ENCODE measurements at regions not wholly inside any gene's neighbourhood (a gene's known extent, or its start where the extent isn't known, plus 50 kb on each side); places are given as distances from the start of the nearest gene placed in this dataset.
"Not testable (repeated sequence)": the region's sequence is repeated elsewhere in the genome, so short reads cannot be mapped to it uniquely, and the experiment has no call there.

- TF ChIP-seq, protein P1, sequence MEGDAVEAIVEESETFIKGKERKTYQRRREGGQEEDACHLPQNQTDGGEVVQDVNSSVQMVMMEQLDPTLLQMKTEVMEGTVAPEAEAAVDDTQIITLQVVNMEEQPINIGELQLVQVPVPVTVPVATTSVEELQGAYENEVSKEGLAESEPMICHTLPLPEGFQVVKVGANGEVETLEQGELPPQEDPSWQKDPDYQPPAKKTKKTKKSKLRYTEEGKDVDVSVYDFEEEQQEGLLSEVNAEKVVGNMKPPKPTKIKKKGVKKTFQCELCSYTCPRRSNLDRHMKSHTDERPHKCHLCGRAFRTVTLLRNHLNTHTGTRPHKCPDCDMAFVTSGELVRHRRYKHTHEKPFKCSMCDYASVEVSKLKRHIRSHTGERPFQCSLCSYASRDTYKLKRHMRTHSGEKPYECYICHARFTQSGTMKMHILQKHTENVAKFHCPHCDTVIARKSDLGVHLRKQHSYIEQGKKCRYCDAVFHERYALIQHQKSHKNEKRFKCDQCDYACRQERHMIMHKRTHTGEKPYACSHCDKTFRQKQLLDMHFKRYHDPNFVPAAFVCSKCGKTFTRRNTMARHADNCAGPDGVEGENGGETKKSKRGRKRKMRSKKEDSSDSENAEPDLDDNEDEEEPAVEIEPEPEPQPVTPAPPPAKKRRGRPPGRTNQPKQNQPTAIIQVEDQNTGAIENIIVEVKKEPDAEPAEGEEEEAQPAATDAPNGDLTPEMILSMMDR (conservative IDR thresholded peaks at IDR 0.05; ENCODE audit: low read depth, low read length): peak; percentile 70
- DNase-seq (ENCODE audit: low read depth): no peak
- no peak overlapping the region for H3K4me3 ChIP-seq (ENCODE audit: low read length)
These were observed 61.3 kb upstream of the MOCS2 start for GRCh38 chr5:53170746-53171349.

DNA sequence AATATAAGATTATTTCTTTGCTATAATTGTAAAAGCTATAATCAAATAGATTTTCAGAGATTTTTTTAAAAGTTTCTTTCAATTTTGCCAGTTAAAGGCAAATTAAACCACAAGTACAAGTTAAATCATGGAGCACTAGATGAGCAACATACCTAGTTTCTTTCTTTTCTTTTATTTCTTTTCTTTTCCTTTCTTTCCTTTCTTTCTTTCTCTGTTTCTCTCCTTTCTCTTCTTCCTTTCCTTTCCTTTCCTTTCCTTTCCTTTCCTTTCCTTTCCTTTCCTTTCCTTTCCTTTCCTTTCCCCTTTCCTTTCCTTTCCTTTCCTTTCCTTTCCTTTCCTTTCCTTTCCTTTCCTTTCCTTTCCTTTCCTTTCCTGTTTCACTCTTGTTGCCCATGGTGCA lies 62.5 kb upstream of the MOCS2 start:
- not testable (repeated sequence) for DNase-seq (ENCODE audit: low read depth); H3K4me3 ChIP-seq (ENCODE audit: low read length)

GRCh38 chr5:53172630-53173029 lies 63.1 kb upstream of the MOCS2 start:
- DNase-seq (ENCODE audit: low read depth): no peak
- no peak overlapping the region for H3K4me3 ChIP-seq (ENCODE audit: low read length)
- TF ChIP-seq, protein P1 (conservative IDR thresholded peaks at IDR 0.05; ENCODE audit: low read depth, low read length): no peak

- peak; percentile 17 for DNase-seq (ENCODE audit: low read depth)
- TF ChIP-seq, protein P1 (conservative IDR thresholded peaks at IDR 0.05; ENCODE audit: low read depth, low read length): no peak
- no peak overlapping the region for H3K4me3 ChIP-seq (ENCODE audit: low read length)
These were observed 63.5 kb upstream of the MOCS2 start for GRCh38 chr5:53173083-53173482.

GRCh38 chr5:53178830-53179229 lies 69.3 kb upstream of the MOCS2 start:
- TF ChIP-seq, protein P1 (conservative IDR thresholded peaks at IDR 0.05; ENCODE audit: low read depth, low read length): no peak
- H3K4me3 ChIP-seq (ENCODE audit: low read length): no peak overlapping the region
- no peak for DNase-seq (ENCODE audit: low read depth)

- TF ChIP-seq, protein P1 (conservative IDR thresholded peaks at IDR 0.05; ENCODE audit: low read depth, low read length): no peak
These were observed 70.1 kb upstream of the MOCS2 start for GRCh38 chr5:53179691-53180090.

GRCh38 chr5:53180538-53180937 lies 71.0 kb upstream of the MOCS2 start:
- no peak for DNase-seq (ENCODE audit: low read depth)
- H3K4me3 ChIP-seq (ENCODE audit: low read length): no peak overlapping the region
- TF ChIP-seq, protein P1 (conservative IDR thresholded peaks at IDR 0.05; ENCODE audit: low read depth, low read length): no peak

More at GRCh38 chr5:53179691-53180090, 70.1 kb upstream of the MOCS2 start:
- no peak for DNase-seq (ENCODE audit: low read depth)
- H3K4me3 ChIP-seq (ENCODE audit: low read length): no peak overlapping the region

Measured in retinal pigment epithelial cell (primary cell).